SHP77 treated with DMSO at 0.1 percent for 48 hours (cell line): ENCODE measurements at regions not wholly inside any gene's neighbourhood (a gene's known extent, or its start where the extent isn't known, plus 50 kb on each side); places are given as distances from the start of the nearest gene placed in this dataset.

Experiments used
- DNase-seq: peaks from one replicate; lab custom pipeline; 2025; lab: John Stamatoyannopoulos, UW

- DNase-seq: no peak
Measured at GRCh38 chr1:81071969-81072753, 728.6 kb upstream of the ADGRL2 start.

DNA sequence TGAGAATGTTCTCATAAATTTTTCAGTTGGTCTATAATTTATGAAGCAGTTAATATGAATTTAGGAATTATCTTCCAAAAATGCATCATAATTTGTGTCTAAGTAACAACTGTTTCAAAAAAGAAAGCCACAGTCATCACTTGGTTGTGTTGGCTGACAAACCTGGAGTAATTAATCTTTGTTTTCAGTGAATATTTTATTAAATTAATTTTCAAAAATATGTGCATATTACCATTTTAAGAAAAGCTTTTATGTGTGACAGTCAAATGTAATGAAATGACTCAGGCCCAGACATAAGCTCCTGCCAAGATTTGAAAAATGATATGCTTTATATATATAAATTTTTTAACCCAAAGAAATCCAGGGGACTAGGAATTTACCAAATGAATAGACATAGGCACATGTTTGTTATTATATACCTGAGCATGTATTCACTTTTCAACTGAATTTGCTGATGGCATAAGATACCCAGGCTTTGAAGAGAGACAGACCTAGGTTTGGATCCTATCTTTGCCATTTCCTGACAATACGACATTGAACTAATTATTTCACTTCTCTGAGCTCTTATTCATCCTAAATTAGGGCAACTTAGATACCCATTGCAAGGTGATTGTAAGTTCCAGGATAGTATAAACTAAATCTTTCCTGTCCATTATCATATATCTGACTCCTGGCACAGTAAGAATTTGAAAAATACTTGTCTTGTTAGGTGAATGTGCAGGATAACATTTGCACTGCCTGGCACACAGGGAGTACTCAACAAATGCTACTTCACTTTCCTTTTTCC, 729.5 kb upstream of the ADGRL2 start:
- no peak for DNase-seq

DNA sequence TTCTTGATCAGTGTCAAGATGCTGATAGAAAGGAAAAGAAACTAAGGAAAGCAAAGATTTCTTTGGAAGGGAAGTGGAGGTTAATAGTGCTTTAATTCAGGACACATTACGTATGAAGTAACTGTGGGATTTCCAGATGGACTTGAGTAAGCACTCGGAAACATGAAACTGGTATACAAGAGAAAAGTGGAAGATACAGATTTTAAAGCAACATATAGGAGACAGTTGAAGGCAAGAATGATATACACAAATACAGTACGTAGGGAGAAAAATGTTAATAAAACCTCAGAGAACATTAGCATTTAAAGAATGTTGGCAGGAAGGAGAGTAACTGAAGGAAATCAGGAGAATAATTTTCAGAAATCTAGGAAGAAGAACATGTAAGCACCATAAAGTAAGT, 730.9 kb upstream of the ADGRL2 start:
- no peak for DNase-seq

DNA sequence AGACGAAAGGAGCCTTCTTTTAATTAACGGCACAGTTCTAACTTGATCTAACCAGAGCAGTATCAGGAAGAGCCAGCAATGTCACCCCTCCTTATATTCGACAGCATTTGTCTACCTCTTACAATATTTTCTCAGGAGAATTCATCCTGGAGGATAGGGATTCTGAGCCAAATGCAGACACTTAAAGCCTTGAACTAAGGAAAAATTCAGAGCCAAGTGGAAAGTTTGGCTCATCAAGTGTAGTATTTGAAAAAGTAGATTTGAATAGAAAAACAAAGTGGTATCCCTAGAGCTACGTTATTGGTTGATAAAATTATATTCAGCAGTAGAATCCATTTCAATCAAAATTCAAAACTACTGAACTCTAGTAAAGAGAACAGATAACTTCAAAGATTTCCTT, 732.0 kb upstream of the ADGRL2 start:
- DNase-seq: no peak

GRCh38 chr1:81053826-81054225, 746.9 kb upstream of the ADGRL2 start:
- DNase-seq: no peak

GRCh38 chr1:81052162-81052561, 748.6 kb upstream of the ADGRL2 start:
- no peak for DNase-seq

- no peak for DNase-seq
Measured at GRCh38 chr1:81050390-81050789, 750.3 kb upstream of the ADGRL2 start.

DNA sequence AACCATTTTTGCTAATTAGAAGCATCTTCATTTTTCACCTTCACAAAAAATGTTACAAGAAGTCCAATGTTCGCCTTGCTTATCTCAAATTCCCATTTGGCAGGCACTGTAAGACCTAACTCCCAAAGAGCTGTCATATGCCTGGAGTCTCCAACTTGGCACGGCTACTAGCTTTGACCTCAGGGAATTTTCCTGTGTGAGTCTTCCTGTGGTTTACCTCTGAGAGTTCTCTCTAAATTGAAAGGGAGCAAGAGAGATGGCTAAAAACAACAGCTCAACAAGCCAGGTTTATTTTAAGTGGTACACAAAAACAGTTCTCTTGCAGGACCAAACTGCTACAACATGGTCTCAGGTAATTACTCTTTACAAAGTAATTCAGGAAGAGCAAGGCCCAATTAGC, 756.0 kb upstream of the ADGRL2 start:
- DNase-seq: no peak

DNA sequence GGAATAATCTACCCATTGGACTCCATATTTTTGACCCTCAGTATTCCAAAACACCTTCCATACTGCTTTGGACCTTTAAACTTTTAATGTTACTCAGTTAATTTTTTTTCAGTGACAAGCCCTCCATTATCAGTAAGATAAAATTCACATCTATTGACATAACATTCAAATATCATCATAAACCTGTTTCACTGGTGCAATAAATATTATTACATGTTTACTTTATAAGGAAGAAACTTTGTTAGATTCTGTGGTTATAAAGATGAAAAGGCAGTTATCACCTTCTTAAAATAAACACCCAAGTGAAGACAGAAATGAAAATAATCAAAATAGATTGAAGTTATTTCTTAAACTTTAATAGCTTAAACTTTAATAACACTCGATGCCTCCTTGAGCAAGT, 758.5 kb upstream of the ADGRL2 start:
- DNase-seq: no peak

DNA sequence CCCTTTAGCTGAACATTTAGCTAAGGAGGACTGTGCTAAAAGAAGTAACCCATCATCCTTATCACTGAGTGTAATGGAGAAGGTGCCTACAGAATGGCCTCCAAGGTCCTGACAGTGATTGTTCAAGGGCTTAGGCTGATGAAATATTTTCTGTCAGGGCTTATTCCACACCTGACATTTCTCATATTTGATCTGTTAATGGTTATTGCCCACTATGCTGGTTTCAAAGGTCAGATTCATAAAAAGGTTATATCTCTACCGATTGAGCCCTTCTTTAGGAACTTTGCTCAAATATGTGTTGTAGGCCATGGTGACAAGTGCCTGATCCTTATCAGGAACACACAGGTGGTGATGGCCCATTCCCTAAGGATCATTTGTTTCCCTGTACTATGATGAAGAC, 766.4 kb upstream of the ADGRL2 start:
- no peak for DNase-seq

DNA sequence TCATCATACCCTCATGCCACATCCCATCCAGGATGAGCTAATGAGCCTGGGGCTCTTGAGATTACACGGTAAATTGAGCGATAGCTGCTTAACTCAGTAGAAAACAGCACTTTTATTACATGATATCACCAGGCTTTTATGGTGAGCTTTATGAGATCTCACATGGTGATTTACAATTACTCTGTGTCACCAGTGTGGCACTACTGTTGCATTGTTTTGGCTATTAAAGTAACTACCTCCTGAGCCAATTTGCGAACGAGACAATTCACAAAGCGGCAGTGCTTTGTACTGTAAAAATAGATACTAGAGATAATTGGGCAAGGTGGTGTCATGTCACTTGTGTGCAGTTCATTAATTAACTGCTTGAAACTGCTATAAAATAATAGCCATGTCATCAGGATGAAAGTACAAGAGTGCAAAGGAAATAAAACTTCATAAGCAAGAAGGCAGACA, 767.7 kb upstream of the ADGRL2 start:
- DNase-seq: no peak

DNA sequence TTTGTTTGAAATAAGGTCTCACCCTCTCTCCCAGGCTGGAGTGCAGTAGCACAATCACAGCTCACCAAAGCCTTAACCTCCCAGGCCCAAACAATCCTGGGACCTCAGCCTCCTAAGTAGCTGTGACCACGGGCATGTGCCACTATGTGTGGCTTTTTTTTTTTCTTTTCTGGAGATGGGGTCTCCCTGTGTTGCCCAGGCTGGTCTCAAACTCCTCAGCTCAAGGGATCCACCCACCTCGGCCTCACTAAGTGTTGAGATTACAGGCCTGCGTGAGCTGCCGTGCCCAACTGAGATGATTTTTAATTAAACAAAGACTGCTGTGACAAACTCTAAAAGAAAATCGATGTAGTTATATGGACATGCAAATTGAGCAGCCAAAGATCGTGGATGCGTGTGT, 768.4 kb upstream of the ADGRL2 start:
- DNase-seq: no peak

- no peak for DNase-seq
Measured at GRCh38 chr1:81030441-81030840, 770.3 kb upstream of the ADGRL2 start.

DNA sequence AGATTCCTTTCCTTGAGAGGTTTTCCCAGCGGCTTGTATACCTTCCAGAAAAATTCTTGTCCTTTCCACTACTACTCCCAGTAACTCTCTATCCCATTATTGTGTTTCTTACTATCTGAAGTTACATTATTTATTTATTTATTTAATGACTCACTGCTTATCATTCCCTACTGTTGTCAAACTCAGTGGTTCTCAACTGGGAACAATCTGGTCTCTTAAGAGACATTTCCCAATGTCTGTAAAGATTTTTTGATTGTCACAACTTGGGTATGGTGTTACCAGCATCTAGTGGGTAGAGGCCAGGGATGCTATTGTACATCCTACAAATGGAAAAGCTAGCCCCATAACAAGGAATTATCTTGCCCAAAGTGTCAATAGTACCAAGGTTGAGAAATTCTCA, 771.5 kb upstream of the ADGRL2 start:
- no peak for DNase-seq

GRCh38 chr1:81023187-81023724, 777.5 kb upstream of the ADGRL2 start:
- DNase-seq: no peak

- no peak for DNase-seq
Measured at GRCh38 chr1:81021134-81021533, 779.6 kb upstream of the ADGRL2 start.

- no peak for DNase-seq
Measured at GRCh38 chr1:81020506-81020905, 780.2 kb upstream of the ADGRL2 start.

- no peak for DNase-seq
Measured at GRCh38 chr1:81010126-81010525, 790.6 kb upstream of the ADGRL2 start.

DNA sequence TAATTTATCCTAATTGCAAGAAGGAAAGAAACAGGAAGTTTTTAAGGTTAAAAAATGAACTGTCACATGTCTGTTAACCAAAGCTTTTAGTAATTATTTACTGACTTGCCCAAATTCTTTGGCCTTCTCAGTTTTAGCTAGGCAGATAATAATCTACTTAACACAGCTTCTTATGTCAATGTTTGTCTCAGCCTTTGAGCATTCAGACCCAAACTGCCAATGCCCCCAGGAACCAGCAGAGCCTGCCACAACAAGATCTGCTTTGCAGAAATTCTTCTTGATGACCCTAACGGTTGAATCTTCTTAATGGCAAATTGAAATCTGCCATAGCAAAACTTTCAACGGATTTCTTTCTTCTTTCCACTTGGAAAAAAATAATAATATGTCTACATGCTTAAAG, 792.4 kb upstream of the ADGRL2 start:
- no peak for DNase-seq

- DNase-seq: no peak
Measured at GRCh38 chr1:81007024-81007423, 793.7 kb upstream of the ADGRL2 start.

- DNase-seq: no peak
Measured at GRCh38 chr1:81006502-81006901, 794.2 kb upstream of the ADGRL2 start.

GRCh38 chr1:81004011-81004410, 796.7 kb upstream of the ADGRL2 start:
- no peak for DNase-seq

DNA sequence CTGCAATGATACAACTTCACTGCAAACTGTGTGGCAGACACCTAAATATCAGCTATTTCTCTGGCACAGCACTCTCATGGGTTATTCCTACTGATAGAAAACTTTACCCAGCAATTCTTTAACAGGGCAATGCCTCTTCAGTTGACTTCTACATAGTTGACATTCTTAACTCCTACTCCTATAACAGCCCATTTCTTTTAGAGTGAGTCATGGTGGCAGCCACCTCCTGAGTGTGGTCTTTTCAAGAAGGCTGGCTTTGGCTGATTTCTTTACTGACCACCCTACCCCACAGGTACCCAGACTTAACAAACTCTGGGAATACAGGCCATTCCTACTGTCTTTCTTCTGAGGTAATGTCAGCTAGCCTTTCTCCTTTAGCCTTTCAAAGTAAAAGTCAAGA, 805.8 kb upstream of the ADGRL2 start:
- DNase-seq: no peak
